ENCODE measurements at regions not wholly inside any gene's neighbourhood (a gene's known extent, or its start where the extent isn't known, plus 50 kb on each side); places are given as distances from the start of the nearest gene placed in this dataset.
"Not testable (repeated sequence)": the region's sequence is repeated elsewhere in the genome, so short reads cannot be mapped to it uniquely, and the experiment has no call there.

GRCh38 chr5:130500495-130500894, 596.2 kb downstream of the CHSY3 start:
- not testable (repeated sequence) for H3K9me3 ChIP-seq (ENCODE audit: control insufficient read depth, low read length); H3K27ac ChIP-seq (ENCODE audit: low read depth, low read length, severe bottlenecking); H3K36me3 ChIP-seq (ENCODE audit: control insufficient read depth, insufficient read depth, low read length); H3K4me1 ChIP-seq (ENCODE audit: control insufficient read depth, insufficient read depth, low read length, poor library complexity, severe bottlenecking); H3K4me3 ChIP-seq (ENCODE audit: extremely low read depth, insufficient read depth, low read length, poor library complexity, severe bottlenecking)
- WGBS, 2 experiments (ENCODE audit: insufficient coverage in 2 of 2) = no CpG with 5 or more reads among the region's 4 CpGs

GRCh38 chr5:130496215-130496614, 592.0 kb downstream of the CHSY3 start:
- 86 to 100% methylated on average over 1 of the region's 1 CpG for WGBS, 2 experiments (ENCODE audit: insufficient coverage in 2 of 2)
- H3K27ac ChIP-seq (ENCODE audit: low read depth, low read length, severe bottlenecking) = no peak overlapping the region
- H3K9me3 ChIP-seq (ENCODE audit: control insufficient read depth, low read length) = no peaks in the 10 kb centered on the region
- H3K36me3 ChIP-seq (ENCODE audit: control insufficient read depth, insufficient read depth, low read length) = no peaks in the 10 kb centered on the region
- H3K4me3 ChIP-seq (ENCODE audit: extremely low read depth, insufficient read depth, low read length, poor library complexity, severe bottlenecking) = no peak overlapping the region
- H3K4me1 ChIP-seq (ENCODE audit: control insufficient read depth, insufficient read depth, low read length, poor library complexity, severe bottlenecking) = no peaks in the 10 kb centered on the region

GRCh38 chr5:130488252-130488651, 584.0 kb downstream of the CHSY3 start:
- H3K4me1 ChIP-seq (ENCODE audit: control insufficient read depth, insufficient read depth, low read length, poor library complexity, severe bottlenecking) = no peaks in the 10 kb centered on the region
- no peaks in the 10 kb centered on the region for H3K36me3 ChIP-seq (ENCODE audit: control insufficient read depth, insufficient read depth, low read length)
- H3K27ac ChIP-seq (ENCODE audit: low read depth, low read length, severe bottlenecking) = no peak overlapping the region
- H3K9me3 ChIP-seq (ENCODE audit: control insufficient read depth, low read length) = no peaks in the 10 kb centered on the region
- no peak overlapping the region for H3K4me3 ChIP-seq (ENCODE audit: extremely low read depth, insufficient read depth, low read length, poor library complexity, severe bottlenecking)
- 83 to 100% methylated on average over 1 of the region's 1 CpG for WGBS, 2 experiments (ENCODE audit: insufficient coverage in 2 of 2)

GRCh38 chr5:130479045-130479804, 575.0 kb downstream of the CHSY3 start:
- no peak overlapping the region for H3K27ac ChIP-seq (ENCODE audit: low read depth, low read length, severe bottlenecking)
- no peak overlapping the region for H3K4me3 ChIP-seq (ENCODE audit: extremely low read depth, insufficient read depth, low read length, poor library complexity, severe bottlenecking)
- H3K9me3 ChIP-seq (ENCODE audit: control insufficient read depth, low read length) = no peaks in the 10 kb centered on the region
- H3K36me3 ChIP-seq (ENCODE audit: control insufficient read depth, insufficient read depth, low read length) = no peaks in the 10 kb centered on the region
- WGBS, 2 experiments (ENCODE audit: insufficient coverage in 2 of 2) = 90 to 100% methylated on average over 4 of the region's 9 CpGs
- H3K4me1 ChIP-seq (ENCODE audit: control insufficient read depth, insufficient read depth, low read length, poor library complexity, severe bottlenecking) = peaks cover 5% of the 10 kb centered on the region

GRCh38 chr5:130476325-130476724, 572.1 kb downstream of the CHSY3 start:
- Histone ChIP-seq H3K36me3 (ENCODE audit: control insufficient read depth, insufficient read depth, low read length) (no peaks in the 10 kb centered on the region), H3K9me3 (ENCODE audit: control insufficient read depth, low read length) (no peaks in the 10 kb centered on the region), H3K4me3 (ENCODE audit: extremely low read depth, insufficient read depth, low read length, poor library complexity, severe bottlenecking) (no peak overlapping the region), H3K4me1 (ENCODE audit: control insufficient read depth, insufficient read depth, low read length, poor library complexity, severe bottlenecking) (peaks cover 5% of the 10 kb centered on the region), H3K27ac (ENCODE audit: low read depth, low read length, severe bottlenecking) (no peak overlapping the region)
- WGBS, 2 experiments (ENCODE audit: insufficient coverage in 2 of 2) = 75 to 89% methylated on average over 4 of the region's 6 CpGs

GRCh38 chr5:130462516-130462915, 558.3 kb downstream of the CHSY3 start:
- H3K4me3 ChIP-seq (ENCODE audit: extremely low read depth, insufficient read depth, low read length, poor library complexity, severe bottlenecking) = no peak overlapping the region
- H3K9me3 ChIP-seq (ENCODE audit: control insufficient read depth, low read length) = no peaks in the 10 kb centered on the region
- no peak overlapping the region for H3K27ac ChIP-seq (ENCODE audit: low read depth, low read length, severe bottlenecking)
- 100% methylated on average over 1 of the region's 1 CpG; no CpG with 5 or more reads in 1 of the 2 experiments for WGBS, 2 experiments (ENCODE audit: insufficient coverage in 2 of 2)
- H3K36me3 ChIP-seq (ENCODE audit: control insufficient read depth, insufficient read depth, low read length) = no peaks in the 10 kb centered on the region
- H3K4me1 ChIP-seq (ENCODE audit: control insufficient read depth, insufficient read depth, low read length, poor library complexity, severe bottlenecking) = no peaks in the 10 kb centered on the region

- Histone ChIP-seq H3K4me3 (ENCODE audit: extremely low read depth, insufficient read depth, low read length, poor library complexity, severe bottlenecking) (no peak overlapping the region), H3K27ac (ENCODE audit: low read depth, low read length, severe bottlenecking) (no peak overlapping the region), H3K9me3 (ENCODE audit: control insufficient read depth, low read length) (peaks cover 5% of the 10 kb centered on the region), H3K4me1 (ENCODE audit: control insufficient read depth, insufficient read depth, low read length, poor library complexity, severe bottlenecking) (no peaks in the 10 kb centered on the region), H3K36me3 (ENCODE audit: control insufficient read depth, insufficient read depth, low read length) (no peaks in the 10 kb centered on the region)
- WGBS, 2 experiments (ENCODE audit: insufficient coverage in 2 of 2) = no CpG with 5 or more reads among the region's 2 CpGs
Measured at GRCh38 chr5:130455175-130455574, 550.9 kb downstream of the CHSY3 start.

- WGBS, 2 experiments (ENCODE audit: insufficient coverage in 2 of 2) = no CpG with 5 or more reads among the region's 1 CpG
- Histone ChIP-seq H3K4me1 (ENCODE audit: control insufficient read depth, insufficient read depth, low read length, poor library complexity, severe bottlenecking) (no peaks in the 10 kb centered on the region), H3K27ac (ENCODE audit: low read depth, low read length, severe bottlenecking) (no peak overlapping the region), H3K9me3 (ENCODE audit: control insufficient read depth, low read length) (peaks cover 5% of the 10 kb centered on the region), H3K4me3 (ENCODE audit: extremely low read depth, insufficient read depth, low read length, poor library complexity, severe bottlenecking) (no peak overlapping the region), H3K36me3 (ENCODE audit: control insufficient read depth, insufficient read depth, low read length) (no peaks in the 10 kb centered on the region)
Measured at GRCh38 chr5:130452744-130453143, 548.5 kb downstream of the CHSY3 start.

- no peaks in the 10 kb centered on the region for H3K36me3 ChIP-seq (ENCODE audit: control insufficient read depth, insufficient read depth, low read length)
- no CpG with 5 or more reads among the region's 1 CpG for WGBS, 2 experiments (ENCODE audit: insufficient coverage in 2 of 2)
- H3K4me3 ChIP-seq (ENCODE audit: extremely low read depth, insufficient read depth, low read length, poor library complexity, severe bottlenecking) = no peak overlapping the region
- no peak overlapping the region for H3K27ac ChIP-seq (ENCODE audit: low read depth, low read length, severe bottlenecking)
- H3K9me3 ChIP-seq (ENCODE audit: control insufficient read depth, low read length) = peaks cover 7% of the 10 kb centered on the region
- no peaks in the 10 kb centered on the region for H3K4me1 ChIP-seq (ENCODE audit: control insufficient read depth, insufficient read depth, low read length, poor library complexity, severe bottlenecking)
Measured at GRCh38 chr5:130436430-130436829, 532.2 kb downstream of the CHSY3 start.

- Histone ChIP-seq H3K36me3 (ENCODE audit: control insufficient read depth, insufficient read depth, low read length) (no peaks in the 10 kb centered on the region), H3K4me3 (ENCODE audit: extremely low read depth, insufficient read depth, low read length, poor library complexity, severe bottlenecking) (no peak overlapping the region), H3K9me3 (ENCODE audit: control insufficient read depth, low read length) (no peaks in the 10 kb centered on the region), H3K4me1 (ENCODE audit: control insufficient read depth, insufficient read depth, low read length, poor library complexity, severe bottlenecking) (no peaks in the 10 kb centered on the region), H3K27ac (ENCODE audit: low read depth, low read length, severe bottlenecking) (no peak overlapping the region)
- WGBS, 2 experiments (ENCODE audit: insufficient coverage in 2 of 2) = 82 to 97% methylated on average over 3 of the region's 6 CpGs
Measured at GRCh38 chr5:130427222-130427955, 523.1 kb downstream of the CHSY3 start.

- Histone ChIP-seq H3K4me3 (ENCODE audit: extremely low read depth, insufficient read depth, low read length, poor library complexity, severe bottlenecking) (no peak overlapping the region), H3K9me3 (ENCODE audit: control insufficient read depth, low read length) (no peaks in the 10 kb centered on the region), H3K36me3 (ENCODE audit: control insufficient read depth, insufficient read depth, low read length) (no peaks in the 10 kb centered on the region), H3K27ac (ENCODE audit: low read depth, low read length, severe bottlenecking) (no peak overlapping the region), H3K4me1 (ENCODE audit: control insufficient read depth, insufficient read depth, low read length, poor library complexity, severe bottlenecking) (no peaks in the 10 kb centered on the region)
- WGBS, 2 experiments (ENCODE audit: insufficient coverage in 2 of 2) = 100% methylated on average over 1 of the region's 2 CpGs
Measured at GRCh38 chr5:130425424-130425823, 521.2 kb downstream of the CHSY3 start.
